Breast epithelium (tissue), 4 donors: ENCODE measurements at regions not wholly inside any gene's neighbourhood (a gene's known extent, or its start where the extent isn't known, plus 50 kb on each side); places are given as distances from the start of the nearest gene placed in this dataset.

Source experiments
- DNase-seq, 2 donors: peaks; one replicate each; pipeline ENCODE4 v3.0.0-alpha.2; 2019; ENCODE audit warnings: low spot score in 2 of 2
- H3K27ac ChIP-seq, 2 donors: fragments of 200-600 bp; sonication (generic) in 1 of 2; one replicate each; pipeline ENCODE4 v1.5.1; 2016 to 2019; ENCODE audit warnings: mild to moderate bottlenecking in 1 of 2
- H3K27me3 ChIP-seq, 2 donors: fragments of 200-600 bp; sonication (generic) in 1 of 2; one replicate each; pipeline versions ENCODE4 v1.5.1 to v1.6.0; 2017 to 2019; ENCODE audit warnings: control low read depth in 1 of 2, mild to moderate bottlenecking in 1 of 2
- H3K36me3 ChIP-seq: fragments of 200-600 bp; one replicate; pipeline ENCODE4 v1.5.1; 2019
- H3K4me1 ChIP-seq, 2 donors: fragments of 200-600 bp; sonication (generic); one replicate each; pipeline ENCODE4 v1.5.1; 2016 to 2019; ENCODE audit warnings: control low read depth in 1 of 2
- H3K4me3 ChIP-seq, 3 donors: fragments of 200-600 bp; sonication (generic); 1 replicate in 2 of 3; 2 replicates in 1 of 3; pipeline ENCODE4 v1.5.1; 2016 to 2019; ENCODE audit warnings: mild to moderate bottlenecking in 3 of 3, moderate library complexity in 2 of 3
- H3K9me3 ChIP-seq, 2 donors: fragments of 200-600 bp; sonication (generic) in 1 of 2; one replicate each; pipeline ENCODE4 v1.5.1; 2016 to 2019; ENCODE audit warnings: control low read depth in 1 of 2
- CTCF ChIP-seq, 3 donors: fragments of 450-650 bp; IDR thresholded peaks; one replicate each; pipeline ENCODE4 v1.5.1; 2016 to 2017; ENCODE audit warnings: antibody characterized with exemption in 3 of 3, mild to moderate bottlenecking in 3 of 3, moderate library complexity in 3 of 3
- POLR2A ChIP-seq: fragments of 450-650 bp; IDR thresholded peaks from one replicate; pipeline ENCODE4 v1.6.1; 2016; ENCODE audit warnings: antibody characterized with exemption, mild to moderate bottlenecking, moderate library complexity
- POLR2AphosphoS5 ChIP-seq, 3 donors: sonication (generic); formaldehyde crosslinking; IDR thresholded peaks; one replicate each; pipeline ENCODE4 v1.6.1; 2017; ENCODE audit warnings: antibody characterized with exemption in 3 of 3
- intact Hi-C: fragments of 100-400 bp; cut with DNase I; formaldehyde crosslinking; loops from one replicate; pipeline ENCODE4 v1.15.1; 2023; ENCODE audit warnings: low total_unique reads

- H3K4me3 ChIP-seq, result no peak overlapping the region
These were observed 83.4 kb upstream of the PRL start for GRCh38 chr6:22380236-22380635.

GRCh38 chr6:22381845-22382544 lies 85.2 kb upstream of the PRL start:
- no peak overlapping the region for H3K27ac ChIP-seq
- H3K36me3 ChIP-seq, result no peaks in the 10 kb centered on the region
- no peaks in the 10 kb centered on the region for H3K9me3 ChIP-seq
- TF ChIP-seq POLR2AphosphoS5 (IDR thresholded peaks at IDR 0.05), result no peak
- no peak for TF ChIP-seq CTCF (IDR thresholded peaks at IDR 0.05)
- no peak for TF ChIP-seq POLR2A
- H3K27me3 ChIP-seq, result no peaks in the 10 kb centered on the region
- no peak for DNase-seq
- H3K4me3 ChIP-seq, result no peak overlapping the region
- no peaks in the 10 kb centered on the region for H3K4me1 ChIP-seq
- intact Hi-C loops, result no loop called here

More at GRCh38 chr6:22380236-22380635, 83.4 kb upstream of the PRL start:
- intact Hi-C loops, result no loop called here
- no peak overlapping the region for H3K27ac ChIP-seq
- TF ChIP-seq POLR2A (no peak), POLR2AphosphoS5 (IDR thresholded peaks at IDR 0.05) (no peak), CTCF (IDR thresholded peaks at IDR 0.05) (no peak)
- no peaks in the 10 kb centered on the region for H3K27me3 ChIP-seq
- no peaks in the 10 kb centered on the region for H3K36me3 ChIP-seq
- H3K9me3 ChIP-seq, result no peaks in the 10 kb centered on the region
- H3K4me1 ChIP-seq, result no peaks in the 10 kb centered on the region
- DNase-seq, result no peak

- Histone ChIP-seq H3K4me1 (no peaks in the 10 kb centered on the region), H3K36me3 (no peaks in the 10 kb centered on the region), H3K9me3 (no peaks in the 10 kb centered on the region), H3K4me3 (no peak overlapping the region), H3K27me3 (no peaks in the 10 kb centered on the region), H3K27ac (no peak overlapping the region)
- TF ChIP-seq POLR2A, result no peak
- TF ChIP-seq CTCF (IDR thresholded peaks at IDR 0.05), result no peak
- no peak for TF ChIP-seq POLR2AphosphoS5 (IDR thresholded peaks at IDR 0.05)
- intact Hi-C loops, result no loop called here
- DNase-seq, result no peak
These were observed 86.2 kb upstream of the PRL start for GRCh38 chr6:22383016-22383415.

GRCh38 chr6:22392711-22393110 lies 95.9 kb upstream of the PRL start:
- H3K27ac ChIP-seq, result no peak overlapping the region
- H3K4me1 ChIP-seq, result no peaks in the 10 kb centered on the region
- no peak for DNase-seq
- TF ChIP-seq POLR2A (no peak), CTCF (IDR thresholded peaks at IDR 0.05) (no peak), POLR2AphosphoS5 (IDR thresholded peaks at IDR 0.05) (no peak)
- no peaks in the 10 kb centered on the region for H3K36me3 ChIP-seq
- intact Hi-C loops, result no loop called here
- no peaks in the 10 kb centered on the region for H3K27me3 ChIP-seq
- H3K9me3 ChIP-seq, result no peaks in the 10 kb centered on the region
- no peak overlapping the region for H3K4me3 ChIP-seq

- Histone ChIP-seq H3K27ac (no peak overlapping the region), H3K4me3 (no peak overlapping the region), H3K4me1 (no peaks in the 10 kb centered on the region), H3K36me3 (no peaks in the 10 kb centered on the region), H3K27me3 (no peaks in the 10 kb centered on the region), H3K9me3 (no peaks in the 10 kb centered on the region)
- intact Hi-C loops, result no loop called here
- TF ChIP-seq CTCF (IDR thresholded peaks at IDR 0.05) (no peak), POLR2AphosphoS5 (IDR thresholded peaks at IDR 0.05) (no peak), POLR2A (no peak)
- DNase-seq, result no peak
These were observed 97.9 kb upstream of the PRL start for GRCh38 chr6:22394691-22395090.
